Subcutaneous abdominal adipose tissue (tissue), 5 donors: ENCODE measurements at regions not wholly inside any gene's neighbourhood (a gene's known extent, or its start where the extent isn't known, plus 50 kb on each side); places are given as distances from the start of the nearest gene placed in this dataset.

Experiments
- H3K27ac ChIP-seq: one replicate; pipeline ENCODE4 v1.7.0; 2013; ENCODE audit warnings: low read depth, mild to moderate bottlenecking, inconsistent platforms, low read length, moderate library complexity
- H3K27me3 ChIP-seq, 5 donors: one replicate each; pipeline ENCODE4 v1.7.0; 2013; ENCODE audit warnings: low read length in 5 of 5, inconsistent platforms in 1 of 5; ENCODE audit not compliant: control insufficient read depth in 5 of 5, insufficient read depth in 4 of 5
- H3K36me3 ChIP-seq, 5 donors: one replicate each; pipeline ENCODE4 v1.7.0; 2013; ENCODE audit warnings: low read length in 5 of 5; ENCODE audit not compliant: control insufficient read depth in 5 of 5, insufficient read depth in 5 of 5
- H3K4me1 ChIP-seq, 5 donors: one replicate each; pipeline ENCODE4 v1.7.0; 2013; ENCODE audit warnings: low read length in 5 of 5, mild to moderate bottlenecking in 3 of 5, moderate library complexity in 1 of 5; ENCODE audit not compliant: control insufficient read depth in 5 of 5, insufficient read depth in 5 of 5
- H3K4me3 ChIP-seq, 5 donors: one replicate each; pipeline ENCODE4 v1.7.0; 2013; ENCODE audit warnings: low read length in 5 of 5, low read depth in 1 of 5
- H3K9ac ChIP-seq, 5 donors: one replicate each; pipeline ENCODE4 v1.7.0; 2013; ENCODE audit warnings: low read length in 5 of 5, mild to moderate bottlenecking in 4 of 5, moderate library complexity in 3 of 5
- H3K9me3 ChIP-seq, 5 donors: one replicate each; pipeline ENCODE4 v1.7.0; 2013; ENCODE audit warnings: low read length in 5 of 5; ENCODE audit not compliant: control insufficient read depth in 5 of 5
- donor health status: healthy.
- donor health status: healthy.
- donor health status: healthy.
- donor health status: healthy.
- donor health status: healthy.

- H3K27me3 ChIP-seq: no peaks in the 10 kb centered on the region
- H3K27ac ChIP-seq: no peak overlapping the region
- no peaks in the 10 kb centered on the region for H3K9me3 ChIP-seq
- H3K4me3 ChIP-seq: no peak overlapping the region
- no peak overlapping the region for H3K9ac ChIP-seq
- H3K36me3 ChIP-seq: no peaks in the 10 kb centered on the region
- H3K4me1 ChIP-seq: peaks cover 0 to 10% (median 8%) of the 10 kb centered on the region in 5 donors
These were observed 174.2 kb upstream of the RBMS1 start for GRCh38 chr2:160667811-160668210.

DNA sequence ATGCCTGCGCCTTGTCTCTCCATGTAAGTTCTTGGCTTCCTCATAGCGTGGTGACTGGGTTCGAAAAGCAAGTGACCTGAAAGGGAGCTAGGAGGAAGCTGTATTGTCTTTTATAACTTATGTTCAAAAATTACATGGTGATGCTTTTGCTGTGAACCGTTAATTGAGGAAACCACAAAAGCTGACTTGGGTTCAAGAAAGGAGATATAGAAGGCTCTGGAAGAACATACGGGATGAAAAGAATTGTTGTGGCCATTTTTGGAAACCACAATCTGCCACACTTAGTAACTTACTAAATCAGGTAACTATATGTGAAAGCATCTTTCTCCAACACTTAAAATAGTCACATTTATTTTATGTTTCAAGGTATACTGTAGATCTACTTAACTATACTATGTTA is 177.0 kb upstream of the RBMS1 start:
- peaks cover 0 to 10% (median 8%) of the 10 kb centered on the region in 5 donors for H3K4me1 ChIP-seq
- H3K27ac ChIP-seq: no peak overlapping the region
- H3K9me3 ChIP-seq: peaks cover 0 to 8% (median 4%) of the 10 kb centered on the region in 5 donors
- H3K36me3 ChIP-seq: no peaks in the 10 kb centered on the region
- H3K27me3 ChIP-seq: no peaks in the 10 kb centered on the region
- no peak overlapping the region for H3K9ac ChIP-seq
- H3K4me3 ChIP-seq: no peak overlapping the region

- peaks cover 0 to 8% (median 4%) of the 10 kb centered on the region in 5 donors for H3K9me3 ChIP-seq
- H3K9ac ChIP-seq: no peak overlapping the region
- no peaks in the 10 kb centered on the region for H3K27me3 ChIP-seq
- no peak overlapping the region for H3K27ac ChIP-seq
- H3K36me3 ChIP-seq: no peaks in the 10 kb centered on the region
- H3K4me3 ChIP-seq: no peak overlapping the region
- peaks cover 0 to 2% (median 0%) of the 10 kb centered on the region in 5 donors for H3K4me1 ChIP-seq
These were observed 178.6 kb upstream of the RBMS1 start for GRCh38 chr2:160672211-160672610.

- peaks cover 0 to 8% (median 4%) of the 10 kb centered on the region in 5 donors for H3K9me3 ChIP-seq
- no peak overlapping the region for H3K27ac ChIP-seq
- no peaks in the 10 kb centered on the region for H3K4me1 ChIP-seq
- no peak overlapping the region for H3K9ac ChIP-seq
- no peak overlapping the region for H3K4me3 ChIP-seq
- H3K27me3 ChIP-seq: no peaks in the 10 kb centered on the region
- H3K36me3 ChIP-seq: no peaks in the 10 kb centered on the region
These were observed 180.6 kb upstream of the RBMS1 start for GRCh38 chr2:160674146-160674750.

DNA sequence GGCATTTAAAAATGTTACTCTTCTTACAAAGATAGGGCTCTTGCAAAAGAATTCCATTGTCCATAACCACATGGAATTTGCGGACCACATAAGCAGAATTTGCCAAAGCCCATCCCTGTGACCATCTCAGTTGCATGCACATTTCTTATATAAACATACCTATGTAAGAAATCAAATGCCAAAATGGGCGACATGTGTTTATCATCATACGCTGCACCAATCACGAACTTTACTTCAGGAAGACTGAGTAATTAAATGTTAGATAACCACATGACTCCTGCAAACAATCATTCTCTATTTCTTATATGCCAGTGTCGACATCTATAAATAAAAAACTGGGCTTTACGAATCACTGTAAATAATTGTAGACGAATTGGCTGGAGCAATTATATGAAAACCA is 186.1 kb upstream of the RBMS1 start:
- Histone ChIP-seq H3K36me3 (no peaks in the 10 kb centered on the region), H3K4me3 (no peak overlapping the region), H3K9me3 (peaks cover 0 to 3% (median under 1%) of the 10 kb centered on the region in 5 donors), H3K9ac (no peak overlapping the region), H3K4me1 (no peaks in the 10 kb centered on the region), H3K27ac (no peak overlapping the region), H3K27me3 (no peaks in the 10 kb centered on the region)

DNA sequence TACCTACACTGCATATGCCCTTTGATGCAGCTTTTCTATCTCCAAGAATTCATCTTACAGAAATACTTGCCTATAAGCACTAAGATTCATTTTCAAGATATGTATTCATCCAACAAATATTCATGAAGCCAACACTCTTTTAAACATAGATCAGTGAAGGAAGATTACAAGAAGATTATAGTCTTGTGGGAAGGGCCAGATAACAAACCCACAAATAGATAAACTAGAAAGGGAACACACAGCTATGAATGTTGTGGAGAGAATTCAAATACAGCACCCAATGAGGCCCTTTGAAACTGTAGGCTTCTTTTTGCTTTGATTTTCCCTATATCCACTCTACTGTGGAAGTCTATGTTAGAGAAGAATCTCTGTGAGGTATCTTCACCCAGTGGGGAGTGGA is 186.7 kb upstream of the RBMS1 start:
- Histone ChIP-seq H3K36me3 (no peaks in the 10 kb centered on the region), H3K9me3 (no peaks in the 10 kb centered on the region), H3K4me3 (no peak overlapping the region), H3K27me3 (no peaks in the 10 kb centered on the region), H3K4me1 (no peaks in the 10 kb centered on the region), H3K9ac (no peak overlapping the region), H3K27ac (no peak overlapping the region)

DNA sequence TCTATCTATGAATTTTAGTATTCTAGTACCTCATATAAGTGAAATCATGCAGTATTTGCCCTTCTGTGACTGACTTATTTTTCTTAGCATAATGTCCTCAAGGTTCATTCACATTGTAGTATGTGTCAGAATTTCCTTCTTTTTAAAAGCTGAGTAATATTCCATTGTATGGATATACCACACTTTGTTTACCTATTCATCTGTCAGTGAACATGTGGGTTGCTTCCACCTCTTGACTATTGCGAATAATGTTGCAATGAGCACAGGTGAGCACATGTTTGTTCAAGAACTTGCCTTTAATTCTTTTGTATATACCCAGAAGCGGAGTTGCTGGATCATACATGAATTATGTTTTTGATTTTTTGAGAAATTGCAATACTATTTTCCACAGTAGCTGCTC is 187.4 kb upstream of the RBMS1 start:
- H3K27me3 ChIP-seq: no peaks in the 10 kb centered on the region
- H3K4me1 ChIP-seq: no peaks in the 10 kb centered on the region
- no peak overlapping the region for H3K4me3 ChIP-seq
- H3K36me3 ChIP-seq: no peaks in the 10 kb centered on the region
- H3K9ac ChIP-seq: no peak overlapping the region
- H3K9me3 ChIP-seq: no peaks in the 10 kb centered on the region
- no peak overlapping the region for H3K27ac ChIP-seq

DNA sequence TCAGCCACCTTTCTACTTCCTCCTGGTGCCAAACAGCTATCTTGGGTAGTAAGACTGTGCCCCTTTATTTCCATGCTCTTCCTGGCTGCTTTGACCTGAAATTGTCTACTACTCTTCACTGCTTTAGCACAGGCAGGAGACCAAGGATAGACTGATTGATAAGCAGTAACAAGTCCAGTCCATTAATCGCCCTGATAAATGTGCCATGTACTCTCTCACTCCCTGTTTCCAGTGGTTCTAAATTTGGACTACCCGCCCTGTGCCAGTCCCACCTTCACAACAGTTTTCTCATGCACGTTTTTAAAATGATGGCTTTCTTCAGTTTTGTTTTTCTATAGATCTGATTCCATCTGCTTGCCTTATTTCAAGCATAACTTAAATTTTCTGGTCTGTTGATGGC is 189.6 kb upstream of the RBMS1 start:
- Histone ChIP-seq H3K36me3 (no peaks in the 10 kb centered on the region), H3K4me3 (no peak overlapping the region), H3K9me3 (no peaks in the 10 kb centered on the region), H3K9ac (no peak overlapping the region), H3K27me3 (no peaks in the 10 kb centered on the region), H3K27ac (no peak overlapping the region), H3K4me1 (no peaks in the 10 kb centered on the region)

GRCh38 chr2:160687629-160688028 is 194.0 kb upstream of the RBMS1 start:
- Histone ChIP-seq H3K9ac (no peak overlapping the region), H3K4me3 (no peak overlapping the region), H3K9me3 (no peaks in the 10 kb centered on the region), H3K27ac (no peak overlapping the region), H3K4me1 (no peaks in the 10 kb centered on the region), H3K36me3 (no peaks in the 10 kb centered on the region), H3K27me3 (no peaks in the 10 kb centered on the region)

DNA sequence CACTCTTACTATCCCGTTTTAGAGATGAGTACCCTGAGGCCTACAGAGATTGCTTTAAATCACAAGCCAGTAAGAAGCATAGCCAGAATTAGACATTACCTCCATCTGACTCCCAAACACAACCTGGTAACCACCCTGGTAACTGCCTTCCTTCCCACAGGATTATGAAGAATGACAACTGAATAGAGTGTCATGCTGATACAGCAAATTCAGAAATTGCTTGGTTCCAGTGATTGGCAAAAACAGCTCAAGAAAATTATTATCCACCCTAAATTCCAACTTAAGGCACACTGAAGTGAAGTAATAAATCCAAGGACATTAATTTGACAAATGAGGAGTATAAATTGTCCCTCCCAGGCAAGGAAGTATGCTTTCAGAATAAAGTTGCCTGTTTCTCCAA is 195.8 kb upstream of the RBMS1 start:
- Histone ChIP-seq H3K4me3 (no peak overlapping the region), H3K27ac (no peak overlapping the region), H3K36me3 (no peaks in the 10 kb centered on the region)

DNA sequence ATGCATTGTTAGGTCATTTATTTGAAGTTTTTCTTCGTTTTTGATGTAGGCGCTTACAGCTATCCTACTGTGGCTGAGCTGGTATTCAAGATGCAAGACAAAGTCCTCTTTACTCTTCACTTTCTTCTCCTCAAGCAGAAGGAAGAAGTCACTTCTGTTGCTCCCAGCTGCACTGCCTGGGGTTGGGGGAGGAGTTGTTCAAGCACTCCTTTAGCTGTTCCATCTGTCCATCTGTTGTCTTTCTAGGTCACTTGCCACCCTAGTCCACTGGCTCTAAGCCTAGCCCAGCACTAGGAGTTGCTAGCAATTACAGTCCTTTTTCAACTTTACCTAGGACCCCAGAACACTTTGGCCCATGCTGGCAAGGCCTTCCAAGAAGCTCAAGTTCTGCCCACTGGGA is 200.6 kb upstream of the RBMS1 start:
- Histone ChIP-seq H3K4me3 (no peak overlapping the region), H3K27me3 (no peaks in the 10 kb centered on the region), H3K9me3 (no peaks in the 10 kb centered on the region), H3K36me3 (no peaks in the 10 kb centered on the region), H3K27ac (no peak overlapping the region), H3K4me1 (no peaks in the 10 kb centered on the region), H3K9ac (no peak overlapping the region)

More for the DNA sequence above, 195.8 kb upstream of the RBMS1 start:
- no peak overlapping the region for H3K9ac ChIP-seq
- no peaks in the 10 kb centered on the region for H3K27me3 ChIP-seq
- H3K4me1 ChIP-seq: no peaks in the 10 kb centered on the region
- H3K9me3 ChIP-seq: no peaks in the 10 kb centered on the region
